ENCODE measurements at regions not wholly inside any gene's neighbourhood (a gene's known extent, or its start where the extent isn't known, plus 50 kb on each side); places are given as distances from the start of the nearest gene placed in this dataset.

- TF ChIP-seq CTCF (IDR thresholded peaks at IDR 0.05; ENCODE audit: insufficient read depth, low read depth, low read length, missing control alignments) = no peak
- no peak for DNase-seq (ENCODE audit: low read depth)
- H3K4me3 ChIP-seq (ENCODE audit: low read depth, low read length) = no peak overlapping the region
Measured at GRCh38 chr15:47542312-47542989, 174.9 kb upstream of the SEMA6D start.

- no peak for DNase-seq (ENCODE audit: low read depth)
- TF ChIP-seq CTCF (IDR thresholded peaks at IDR 0.05; ENCODE audit: insufficient read depth, low read depth, low read length, missing control alignments) = no peak
Measured at GRCh38 chr15:47548231-47548630, 169.1 kb upstream of the SEMA6D start.

GRCh38 chr15:47548986-47549385, 168.3 kb upstream of the SEMA6D start:
- no peak overlapping the region for H3K4me3 ChIP-seq (ENCODE audit: low read depth, low read length)
- no peak for TF ChIP-seq CTCF (IDR thresholded peaks at IDR 0.05; ENCODE audit: insufficient read depth, low read depth, low read length, missing control alignments)
- DNase-seq (ENCODE audit: low read depth) = no peak

More at GRCh38 chr15:47548231-47548630, 169.1 kb upstream of the SEMA6D start:
- no peak overlapping the region for H3K4me3 ChIP-seq (ENCODE audit: low read depth, low read length)

GRCh38 chr15:47551079-47551478, 166.2 kb upstream of the SEMA6D start:
- H3K4me3 ChIP-seq (ENCODE audit: low read depth, low read length) = no peak overlapping the region
- DNase-seq (ENCODE audit: low read depth) = no peak
- no peak for TF ChIP-seq CTCF (IDR thresholded peaks at IDR 0.05; ENCODE audit: insufficient read depth, low read depth, low read length, missing control alignments)

- TF ChIP-seq CTCF (IDR thresholded peaks at IDR 0.05; ENCODE audit: insufficient read depth, low read depth, low read length, missing control alignments) = no peak
- no peak overlapping the region for H3K4me3 ChIP-seq (ENCODE audit: low read depth, low read length)
- DNase-seq (ENCODE audit: low read depth) = no peak
Measured at GRCh38 chr15:47551546-47551945, 165.8 kb upstream of the SEMA6D start.

GRCh38 chr15:47552978-47553608, 164.2 kb upstream of the SEMA6D start:
- DNase-seq (ENCODE audit: low read depth) = no peak
- no peak for TF ChIP-seq CTCF (IDR thresholded peaks at IDR 0.05; ENCODE audit: insufficient read depth, low read depth, low read length, missing control alignments)
- H3K4me3 ChIP-seq (ENCODE audit: low read depth, low read length) = no peak overlapping the region
